HUES6 (cell line): ENCODE measurements at regions not wholly inside any gene's neighbourhood (a gene's known extent, or its start where the extent isn't known, plus 50 kb on each side); places are given as distances from the start of the nearest gene placed in this dataset.

Source experiments
- H3K27ac ChIP-seq: 2 replicates; pipeline ENCODE4 v1.7.0; 2013; ENCODE audit warnings: low read depth, mild to moderate bottlenecking, low read length, inconsistent platforms
- H3K27me3 ChIP-seq: 2 replicates; pipeline ENCODE4 v1.6.1; 2013; ENCODE audit warnings: low read length; ENCODE audit not compliant: control insufficient read depth, insufficient read depth
- H3K36me3 ChIP-seq: 2 replicates; pipeline ENCODE4 v1.6.1; 2013; ENCODE audit warnings: low read length; ENCODE audit not compliant: control insufficient read depth, insufficient read depth
- H3K4me1 ChIP-seq: 2 replicates; pipeline ENCODE4 v1.6.1; 2013; ENCODE audit warnings: low read length; ENCODE audit not compliant: control insufficient read depth, insufficient read depth
- H3K4me3 ChIP-seq: 2 replicates; pipeline ENCODE4 v1.5.1; 2013; ENCODE audit warnings: low read depth, low read length
- H3K9ac ChIP-seq: one replicate; pipeline ENCODE4 v1.6.1; 2013; ENCODE audit warnings: mild to moderate bottlenecking, low read length
- H3K9me3 ChIP-seq: 2 replicates; pipeline ENCODE4 v1.6.1; 2013; ENCODE audit warnings: low read depth, low read length; ENCODE audit not compliant: control insufficient read depth, insufficient read depth

- Histone ChIP-seq H3K4me3 (no peak overlapping the region), H3K9ac (no peak overlapping the region), H3K4me1 (peaks cover 18% of the 10 kb centered on the region; the same call in 1 of the 2 replicates), H3K9me3 (no peaks in the 10 kb centered on the region), H3K27ac (no peak overlapping the region), H3K27me3 (no peaks in the 10 kb centered on the region), H3K36me3 (no peaks in the 10 kb centered on the region)
These were observed 189.1 kb upstream of the CADPS start for GRCh38 chr3:63064209-63064755.

GRCh38 chr3:63067999-63068645, 192.9 kb upstream of the CADPS start:
- Histone ChIP-seq H3K4me3 (no peak overlapping the region), H3K9me3 (no peaks in the 10 kb centered on the region), H3K27ac (no peak overlapping the region), H3K4me1 (peaks cover 2% of the 10 kb centered on the region; the same call in 1 of the 2 replicates), H3K36me3 (no peaks in the 10 kb centered on the region), H3K27me3 (no peaks in the 10 kb centered on the region), H3K9ac (no peak overlapping the region)

- Histone ChIP-seq H3K27ac (no peak overlapping the region), H3K4me3 (no peak overlapping the region), H3K9me3 (no peaks in the 10 kb centered on the region), H3K9ac (no peak overlapping the region), H3K4me1 (no peaks in the 10 kb centered on the region), H3K27me3 (no peaks in the 10 kb centered on the region), H3K36me3 (no peaks in the 10 kb centered on the region)
These were observed 194.7 kb upstream of the CADPS start for GRCh38 chr3:63069806-63070475.

- no peaks in the 10 kb centered on the region for H3K36me3 ChIP-seq
- no peaks in the 10 kb centered on the region for H3K4me1 ChIP-seq
- H3K27me3 ChIP-seq: no peaks in the 10 kb centered on the region
- no peaks in the 10 kb centered on the region for H3K9me3 ChIP-seq
- no peak overlapping the region for H3K4me3 ChIP-seq
- no peak overlapping the region for H3K27ac ChIP-seq
- H3K9ac ChIP-seq: no peak overlapping the region
These were observed 195.2 kb upstream of the CADPS start for GRCh38 chr3:63070476-63070810.

- Histone ChIP-seq H3K4me3 (no peak overlapping the region), H3K9me3 (no peaks in the 10 kb centered on the region), H3K36me3 (no peaks in the 10 kb centered on the region), H3K27ac (no peak overlapping the region), H3K9ac (no peak overlapping the region), H3K27me3 (no peaks in the 10 kb centered on the region), H3K4me1 (peaks cover 7% of the 10 kb centered on the region; the same call in 1 of the 2 replicates)
These were observed 201.1 kb upstream of the CADPS start for GRCh38 chr3:63076357-63076756.

GRCh38 chr3:63086190-63086589, 191.9 kb upstream of the SYNPR start:
- Histone ChIP-seq H3K4me3 (no peak overlapping the region), H3K27me3 (no peaks in the 10 kb centered on the region), H3K9ac (no peak overlapping the region), H3K36me3 (no peaks in the 10 kb centered on the region), H3K27ac (no peak overlapping the region), H3K4me1 (peaks cover 15% of the 10 kb centered on the region), H3K9me3 (no peaks in the 10 kb centered on the region)

GRCh38 chr3:63089007-63089750, 188.9 kb upstream of the SYNPR start:
- H3K27ac ChIP-seq: no peak overlapping the region
- no peaks in the 10 kb centered on the region for H3K9me3 ChIP-seq
- no peak overlapping the region for H3K4me3 ChIP-seq
- H3K36me3 ChIP-seq: no peaks in the 10 kb centered on the region
- no peak overlapping the region for H3K9ac ChIP-seq
- H3K27me3 ChIP-seq: no peaks in the 10 kb centered on the region
- H3K4me1 ChIP-seq: peaks cover 21% of the 10 kb centered on the region

- H3K4me3 ChIP-seq: no peak overlapping the region
- no peaks in the 10 kb centered on the region for H3K9me3 ChIP-seq
- no peaks in the 10 kb centered on the region for H3K36me3 ChIP-seq
- H3K9ac ChIP-seq: no peak overlapping the region
- peaks cover 25% of the 10 kb centered on the region for H3K4me1 ChIP-seq
- no peaks in the 10 kb centered on the region for H3K27me3 ChIP-seq
- no peak overlapping the region for H3K27ac ChIP-seq
These were observed 188.4 kb upstream of the SYNPR start for GRCh38 chr3:63089751-63090132.

GRCh38 chr3:63090656-63091055, 187.5 kb upstream of the SYNPR start:
- H3K36me3 ChIP-seq: no peaks in the 10 kb centered on the region
- H3K4me1 ChIP-seq: peaks cover 30% of the 10 kb centered on the region
- no peaks in the 10 kb centered on the region for H3K27me3 ChIP-seq
- no peak overlapping the region for H3K9ac ChIP-seq
- no peak overlapping the region for H3K27ac ChIP-seq
- H3K4me3 ChIP-seq: no peak overlapping the region
- H3K9me3 ChIP-seq: no peaks in the 10 kb centered on the region

GRCh38 chr3:63092515-63092914, 185.6 kb upstream of the SYNPR start:
- Histone ChIP-seq H3K27ac (no peak overlapping the region), H3K27me3 (no peaks in the 10 kb centered on the region), H3K9me3 (no peaks in the 10 kb centered on the region), H3K4me1 (peaks cover 30% of the 10 kb centered on the region), H3K36me3 (peaks cover 5% of the 10 kb centered on the region; the same call in 1 of the 2 replicates), H3K9ac (no peak overlapping the region), H3K4me3 (no peak overlapping the region)
